Testis (tissue), 2 donors: ENCODE measurements at regions not wholly inside any gene's neighbourhood (a gene's known extent, or its start where the extent isn't known, plus 50 kb on each side); places are given as distances from the start of the nearest gene placed in this dataset.

Experiments
- POLR2A ChIP-seq: fragments of 450-650 bp; IDR thresholded peaks from one replicate; pipeline ENCODE4 v1.6.1; 2017; ENCODE audit warnings: antibody characterized with exemption, mild to moderate bottlenecking, moderate library complexity
- TF ChIP-seq, protein P1 (sequence below), 3 experiments: fragments of 450-650 bp in 2 of 3; fragments of 200-600 bp in 1 of 3; sonication (generic) in 1 of 3; IDR thresholded peaks; one replicate each; pipeline ENCODE4 v1.5.1; 2016 to 2019; ENCODE audit warnings: antibody characterized with exemption in 3 of 3, mild to moderate bottlenecking in 2 of 3, moderate library complexity in 1 of 3

DNA sequence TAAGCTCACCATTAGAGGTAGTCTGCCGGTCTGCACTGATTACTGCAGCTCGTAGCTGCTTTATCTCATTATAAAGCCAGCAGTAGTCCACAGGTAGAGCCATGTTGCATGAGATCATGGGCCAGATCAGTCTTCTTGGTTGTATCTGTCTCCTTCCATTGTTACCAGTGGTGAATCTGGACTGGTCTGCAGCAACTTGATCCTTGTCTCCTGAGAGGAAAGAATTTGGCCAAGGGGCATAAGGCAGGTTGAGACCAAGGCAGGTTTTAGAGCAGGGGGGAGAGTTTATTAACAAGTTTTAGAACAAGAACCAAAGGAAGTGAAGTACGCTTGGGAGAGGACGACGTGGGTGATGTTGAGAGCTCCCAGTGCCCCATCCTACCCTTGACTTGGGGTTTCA, 228.5 kb downstream of the STIM2 start:
- TF ChIP-seq POLR2A: no peak
- TF ChIP-seq, protein P1, sequence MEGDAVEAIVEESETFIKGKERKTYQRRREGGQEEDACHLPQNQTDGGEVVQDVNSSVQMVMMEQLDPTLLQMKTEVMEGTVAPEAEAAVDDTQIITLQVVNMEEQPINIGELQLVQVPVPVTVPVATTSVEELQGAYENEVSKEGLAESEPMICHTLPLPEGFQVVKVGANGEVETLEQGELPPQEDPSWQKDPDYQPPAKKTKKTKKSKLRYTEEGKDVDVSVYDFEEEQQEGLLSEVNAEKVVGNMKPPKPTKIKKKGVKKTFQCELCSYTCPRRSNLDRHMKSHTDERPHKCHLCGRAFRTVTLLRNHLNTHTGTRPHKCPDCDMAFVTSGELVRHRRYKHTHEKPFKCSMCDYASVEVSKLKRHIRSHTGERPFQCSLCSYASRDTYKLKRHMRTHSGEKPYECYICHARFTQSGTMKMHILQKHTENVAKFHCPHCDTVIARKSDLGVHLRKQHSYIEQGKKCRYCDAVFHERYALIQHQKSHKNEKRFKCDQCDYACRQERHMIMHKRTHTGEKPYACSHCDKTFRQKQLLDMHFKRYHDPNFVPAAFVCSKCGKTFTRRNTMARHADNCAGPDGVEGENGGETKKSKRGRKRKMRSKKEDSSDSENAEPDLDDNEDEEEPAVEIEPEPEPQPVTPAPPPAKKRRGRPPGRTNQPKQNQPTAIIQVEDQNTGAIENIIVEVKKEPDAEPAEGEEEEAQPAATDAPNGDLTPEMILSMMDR (IDR thresholded peaks at IDR 0.05): no peak
